ENCODE measurements at regions not wholly inside any gene's neighbourhood (a gene's known extent, or its start where the extent isn't known, plus 50 kb on each side); places are given as distances from the start of the nearest gene placed in this dataset.
"Not testable (repeated sequence)": the region's sequence is repeated elsewhere in the genome, so short reads cannot be mapped to it uniquely, and the experiment has no call there.

DNA sequence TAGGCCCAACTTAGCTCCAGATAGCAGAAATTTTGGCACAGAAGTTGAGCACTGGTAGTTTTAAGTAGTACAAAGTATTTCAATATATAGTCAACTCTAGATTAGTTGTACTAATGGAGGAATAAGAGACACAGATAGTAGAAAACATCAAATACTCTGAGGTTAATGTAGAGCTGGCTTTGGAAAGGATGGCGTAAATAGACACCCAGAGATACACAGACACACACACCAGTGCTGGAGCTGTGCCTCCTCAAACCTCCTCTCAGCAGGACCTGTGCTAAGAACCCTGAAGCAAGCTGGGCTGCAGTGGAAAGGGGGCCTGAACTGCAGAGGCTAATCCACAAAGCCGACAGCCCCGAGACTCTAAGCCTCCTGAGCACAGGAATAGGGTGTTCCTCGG lies 67.0 kb upstream of the EDEM3 start:
- DNase-seq = no peak
- Histone ChIP-seq H3K4me3 (no peak overlapping the region), H3K36me3 (no peaks in the 10 kb centered on the region), H3K4me1 (no peaks in the 10 kb centered on the region), H3K27ac (no peak overlapping the region), H3K9me3 (no peaks in the 10 kb centered on the region), H3K27me3 (no peaks in the 10 kb centered on the region)
- intact Hi-C loops (cut with DNase I) = no loop called here
- no peak for ATAC-seq
- TF ChIP-seq CTCF (IDR thresholded peaks at IDR 0.05) (no peak), POLR2A (IDR thresholded peaks at IDR 0.05) (no peak)
- WGBS (ENCODE audit: insufficient coverage, low coverage, low lambda C conversion rate, missing lambda C conversion rate) = no CpG with 5 or more reads among the region's 4 CpGs

DNA sequence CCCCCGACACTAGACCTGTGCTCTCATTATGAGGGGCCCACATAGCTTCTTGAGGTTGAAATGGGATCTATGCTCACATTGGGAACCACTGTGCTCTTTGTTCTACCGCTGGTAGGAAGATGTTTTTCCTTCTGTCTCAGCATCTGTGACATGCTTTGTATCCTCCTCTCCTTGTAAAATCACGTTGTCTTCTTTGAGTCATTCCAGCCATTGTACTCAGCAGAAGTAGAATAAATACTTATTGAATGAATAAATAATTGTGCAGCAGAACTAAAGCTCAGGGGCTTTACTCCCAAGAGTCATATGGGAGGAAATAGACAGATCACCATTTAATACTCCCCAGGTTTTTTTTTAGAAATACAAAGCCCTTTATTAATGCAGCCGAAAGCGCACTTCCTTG lies 66.3 kb upstream of the EDEM3 start:
- WGBS (ENCODE audit: insufficient coverage, low coverage, low lambda C conversion rate, missing lambda C conversion rate) = 75% methylated on average over 5 of the region's 5 CpGs
- TF ChIP-seq POLR2A (IDR thresholded peaks at IDR 0.05) (no peak), CTCF (IDR thresholded peaks at IDR 0.05) (no peak)
- intact Hi-C loops (cut with DNase I) = no loop called here
- Histone ChIP-seq H3K27ac (no peak overlapping the region), H3K27me3 (no peaks in the 10 kb centered on the region), H3K4me1 (no peaks in the 10 kb centered on the region), H3K9me3 (no peaks in the 10 kb centered on the region), H3K4me3 (no peak overlapping the region), H3K36me3 (no peaks in the 10 kb centered on the region)
- DNase-seq (no peak), ATAC-seq (no peak)

GRCh38 chr1:184820218-184820750 lies 65.6 kb upstream of the EDEM3 start:
- intact Hi-C loops (cut with DNase I) = no loop called here
- Histone ChIP-seq H3K36me3 (no peaks in the 10 kb centered on the region), H3K27ac (no peak overlapping the region), H3K4me3 (no peak overlapping the region), H3K4me1 (no peaks in the 10 kb centered on the region), H3K9me3 (no peaks in the 10 kb centered on the region), H3K27me3 (no peaks in the 10 kb centered on the region)
- DNase-seq (no peak), ATAC-seq (no peak)
- no peak for TF ChIP-seq CTCF (IDR thresholded peaks at IDR 0.05)
- no peak for TF ChIP-seq POLR2A (IDR thresholded peaks at IDR 0.05)
- 75% methylated on average over 7 of the region's 7 CpGs for WGBS (ENCODE audit: insufficient coverage, low coverage, low lambda C conversion rate, missing lambda C conversion rate)

- no peak overlapping the region for H3K27ac ChIP-seq
- ATAC-seq (no peak), DNase-seq (no peak)
- intact Hi-C loops (cut with DNase I) = no loop called here
- H3K4me3 ChIP-seq = no peak overlapping the region
- H3K9me3 ChIP-seq = no peaks in the 10 kb centered on the region
- H3K4me1 ChIP-seq = no peaks in the 10 kb centered on the region
- WGBS (ENCODE audit: insufficient coverage, low coverage, low lambda C conversion rate, missing lambda C conversion rate) = 100% methylated on average over 4 of the region's 7 CpGs
- no peaks in the 10 kb centered on the region for H3K27me3 ChIP-seq
- TF ChIP-seq POLR2A (IDR thresholded peaks at IDR 0.05) (no peak), CTCF (IDR thresholded peaks at IDR 0.05) (no peak)
- no peaks in the 10 kb centered on the region for H3K36me3 ChIP-seq
Measured at GRCh38 chr1:184818646-184819045, 64.0 kb upstream of the EDEM3 start.

GRCh38 chr1:184817003-184817402 lies 62.3 kb upstream of the EDEM3 start:
- H3K4me1 ChIP-seq; ATAC-seq; H3K27ac ChIP-seq; H3K36me3 ChIP-seq; H3K4me3 ChIP-seq; H3K27me3 ChIP-seq; H3K9me3 ChIP-seq; intact Hi-C loops (cut with DNase I); DNase-seq: not testable (repeated sequence)
- WGBS (ENCODE audit: insufficient coverage, low coverage, low lambda C conversion rate, missing lambda C conversion rate) = 33% methylated on average over 2 of the region's 2 CpGs
